ENCODE measurements at regions not wholly inside any gene's neighbourhood (a gene's known extent, or its start where the extent isn't known, plus 50 kb on each side); places are given as distances from the start of the nearest gene placed in this dataset.

DNA sequence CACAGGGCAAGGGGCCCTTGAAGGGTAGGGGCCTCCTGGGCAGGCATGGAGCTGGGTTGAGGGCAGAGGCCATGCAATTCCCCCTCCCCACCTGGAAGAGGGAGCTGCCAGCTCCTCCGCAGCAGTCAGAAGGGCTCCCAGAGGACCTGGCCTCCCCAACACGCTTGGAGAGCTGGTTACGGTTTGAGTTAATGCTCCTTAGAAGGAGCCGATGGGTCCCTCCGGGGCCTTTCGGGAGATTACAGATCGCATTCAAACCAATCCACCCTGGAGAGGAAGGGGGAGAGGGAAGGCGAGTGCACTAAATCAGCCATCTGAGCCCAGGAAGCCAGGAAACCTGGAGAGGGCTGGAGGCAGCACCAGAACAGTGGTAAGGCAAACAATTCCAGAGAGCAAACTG is 106.3 kb upstream of the CSF3R start:
- no peak overlapping the region for H3K4me2 ChIP-seq (ENCODE audit: low read length)
- H3K79me2 ChIP-seq (ENCODE audit: low read length) = no peaks in the 10 kb centered on the region
- no peaks in the 10 kb centered on the region for H4K20me1 ChIP-seq (ENCODE audit: insufficient read depth, low read length)
- no peaks in the 10 kb centered on the region for H3K36me3 ChIP-seq (replicated peaks; ENCODE audit: low read depth, low read length)
- peaks cover 6% of the 10 kb centered on the region for H3K27me3 ChIP-seq (ENCODE audit: low read depth, low read length)
- TF ChIP-seq, protein P1, sequence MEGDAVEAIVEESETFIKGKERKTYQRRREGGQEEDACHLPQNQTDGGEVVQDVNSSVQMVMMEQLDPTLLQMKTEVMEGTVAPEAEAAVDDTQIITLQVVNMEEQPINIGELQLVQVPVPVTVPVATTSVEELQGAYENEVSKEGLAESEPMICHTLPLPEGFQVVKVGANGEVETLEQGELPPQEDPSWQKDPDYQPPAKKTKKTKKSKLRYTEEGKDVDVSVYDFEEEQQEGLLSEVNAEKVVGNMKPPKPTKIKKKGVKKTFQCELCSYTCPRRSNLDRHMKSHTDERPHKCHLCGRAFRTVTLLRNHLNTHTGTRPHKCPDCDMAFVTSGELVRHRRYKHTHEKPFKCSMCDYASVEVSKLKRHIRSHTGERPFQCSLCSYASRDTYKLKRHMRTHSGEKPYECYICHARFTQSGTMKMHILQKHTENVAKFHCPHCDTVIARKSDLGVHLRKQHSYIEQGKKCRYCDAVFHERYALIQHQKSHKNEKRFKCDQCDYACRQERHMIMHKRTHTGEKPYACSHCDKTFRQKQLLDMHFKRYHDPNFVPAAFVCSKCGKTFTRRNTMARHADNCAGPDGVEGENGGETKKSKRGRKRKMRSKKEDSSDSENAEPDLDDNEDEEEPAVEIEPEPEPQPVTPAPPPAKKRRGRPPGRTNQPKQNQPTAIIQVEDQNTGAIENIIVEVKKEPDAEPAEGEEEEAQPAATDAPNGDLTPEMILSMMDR (IDR thresholded peaks at IDR 0.05; ENCODE audit: low read depth, low read length) = no peak
- no peak for TF ChIP-seq EZH2phosphoT487 (IDR thresholded peaks at IDR 0.05; ENCODE audit: low read depth)
- no peaks in the 10 kb centered on the region for H3K4me1 ChIP-seq (ENCODE audit: low read length)
- no peaks in the 10 kb centered on the region for H3K9me3 ChIP-seq (ENCODE audit: insufficient read depth, low read length)
- no peak overlapping the region for H3K4me3 ChIP-seq (ENCODE audit: low read length)
- H3K9ac ChIP-seq (ENCODE audit: low read length) = no peak overlapping the region
- no peak overlapping the region for H2AFZ ChIP-seq (ENCODE audit: low read depth, low read length)
- H3K27ac ChIP-seq (ENCODE audit: low read length) = no peak overlapping the region

DNA sequence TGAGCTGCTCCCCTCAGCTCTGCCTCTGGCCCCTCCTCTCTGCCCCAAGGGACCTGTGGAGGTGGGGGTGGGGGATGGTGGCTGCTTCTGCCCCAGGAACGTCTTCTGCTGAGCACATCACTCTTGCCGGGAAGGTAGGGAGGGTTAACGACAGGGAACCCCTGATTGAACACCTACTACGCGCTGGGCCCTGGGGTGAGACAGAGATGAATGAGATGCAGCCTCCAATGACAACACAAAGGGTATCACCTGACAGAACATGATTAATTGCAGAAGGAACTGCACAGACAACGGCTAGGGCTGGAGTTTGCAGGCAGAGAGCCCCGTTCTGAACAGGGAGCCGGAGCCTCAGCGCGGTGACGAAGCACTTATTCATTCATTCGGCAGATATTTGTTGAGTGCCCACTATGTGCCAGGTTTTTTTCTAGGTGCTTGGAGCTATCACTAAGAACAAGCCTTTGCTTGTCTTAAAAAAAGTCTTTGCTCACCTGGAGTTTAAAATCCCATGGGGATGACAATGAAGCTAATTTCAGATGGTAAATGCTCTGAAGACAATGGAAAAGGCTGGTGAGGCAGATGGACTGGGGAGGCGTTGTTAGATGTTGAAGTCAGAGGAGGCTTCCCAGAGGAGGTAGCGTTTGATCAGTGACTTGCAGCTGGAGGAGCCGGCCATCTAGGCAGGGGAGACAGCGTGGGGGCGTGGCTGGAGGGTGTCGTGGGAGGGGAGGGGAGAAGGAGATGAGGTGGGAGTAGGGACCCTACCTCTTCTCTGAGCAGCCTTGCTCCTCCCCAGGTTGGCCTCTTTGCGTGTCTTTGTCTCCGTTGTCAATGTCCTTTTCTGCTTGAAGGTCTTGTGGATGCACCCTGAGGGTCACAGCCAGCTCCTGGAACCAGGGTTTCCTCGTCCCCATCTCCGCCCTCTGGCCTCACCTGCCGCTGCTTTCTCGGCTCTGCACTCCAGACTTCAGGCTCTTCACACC is 103.1 kb upstream of the CSF3R start:
- Histone ChIP-seq H3K4me2 (ENCODE audit: low read length) (no peak overlapping the region), H3K27ac (ENCODE audit: low read length) (no peak overlapping the region), H4K20me1 (ENCODE audit: insufficient read depth, low read length) (no peaks in the 10 kb centered on the region), H3K4me1 (ENCODE audit: low read length) (no peaks in the 10 kb centered on the region), H3K9me3 (ENCODE audit: insufficient read depth, low read length) (no peaks in the 10 kb centered on the region), H3K9ac (ENCODE audit: low read length) (no peak overlapping the region), H3K27me3 (ENCODE audit: low read depth, low read length) (peaks cover 4% of the 10 kb centered on the region), H3K79me2 (ENCODE audit: low read length) (no peaks in the 10 kb centered on the region), H3K4me3 (ENCODE audit: low read length) (no peak overlapping the region), H2AFZ (ENCODE audit: low read depth, low read length) (no peak overlapping the region), H3K36me3 (replicated peaks; ENCODE audit: low read depth, low read length) (no peaks in the 10 kb centered on the region)
- TF ChIP-seq EZH2phosphoT487 (IDR thresholded peaks at IDR 0.05; ENCODE audit: low read depth) = no peak
- TF ChIP-seq, protein P1 (IDR thresholded peaks at IDR 0.05; ENCODE audit: low read depth, low read length) = no peak

DNA sequence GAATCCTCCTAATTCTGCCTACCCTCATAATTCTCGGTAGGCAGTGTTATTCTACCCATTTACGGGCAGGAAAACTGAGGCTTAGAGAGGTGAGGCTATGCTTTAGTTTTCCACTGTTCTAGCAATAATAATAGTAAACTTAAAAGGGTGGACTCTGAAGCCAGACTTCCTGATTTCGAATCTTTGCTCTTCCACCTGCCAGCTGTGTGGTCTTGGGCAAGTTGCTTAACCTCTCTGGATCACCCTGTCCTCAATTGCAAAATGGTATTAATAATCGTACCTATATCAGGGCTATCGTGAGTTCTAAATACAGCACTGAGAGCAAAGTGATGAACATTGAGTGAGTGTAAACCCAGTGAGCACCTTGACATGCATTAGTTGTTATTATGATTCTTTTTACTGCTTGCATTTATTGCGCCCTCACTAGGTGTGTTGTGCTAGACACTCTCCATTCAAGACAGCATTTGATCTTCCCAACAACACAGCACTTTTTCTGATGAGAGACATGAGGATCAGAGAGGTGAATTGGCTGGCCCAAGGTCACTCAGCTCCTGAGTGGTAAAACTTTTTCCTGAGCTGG is 102.3 kb upstream of the CSF3R start:
- H3K4me1 ChIP-seq (ENCODE audit: low read length) = no peaks in the 10 kb centered on the region
- no peak overlapping the region for H3K27ac ChIP-seq (ENCODE audit: low read length)
- H2AFZ ChIP-seq (ENCODE audit: low read depth, low read length) = no peak overlapping the region
- TF ChIP-seq, protein P1 (IDR thresholded peaks at IDR 0.05; ENCODE audit: low read depth, low read length) = no peak
- no peak for TF ChIP-seq EZH2phosphoT487 (IDR thresholded peaks at IDR 0.05; ENCODE audit: low read depth)
- no peak overlapping the region for H3K9ac ChIP-seq (ENCODE audit: low read length)
- no peak overlapping the region for H3K4me3 ChIP-seq (ENCODE audit: low read length)
- no peaks in the 10 kb centered on the region for H3K9me3 ChIP-seq (ENCODE audit: insufficient read depth, low read length)
- H4K20me1 ChIP-seq (ENCODE audit: insufficient read depth, low read length) = no peaks in the 10 kb centered on the region
- H3K79me2 ChIP-seq (ENCODE audit: low read length) = no peaks in the 10 kb centered on the region
- H3K27me3 ChIP-seq (ENCODE audit: low read depth, low read length) = no peaks in the 10 kb centered on the region; the same call in 1 of the 2 replicates
- no peaks in the 10 kb centered on the region for H3K36me3 ChIP-seq (replicated peaks; ENCODE audit: low read depth, low read length)
- H3K4me2 ChIP-seq (ENCODE audit: low read length) = no peak overlapping the region
